ENCODE measurements at regions not wholly inside any gene's neighbourhood (a gene's known extent, or its start where the extent isn't known, plus 50 kb on each side); places are given as distances from the start of the nearest gene placed in this dataset.

GRCh38 chr14:65802196-65802595 lies 389.7 kb downstream of the FUT8 start:
- TF ChIP-seq CTCF (IDR thresholded peaks at IDR 0.05) (no peak), POLR2A (IDR thresholded peaks at IDR 0.05) (no peak)

Data from uterus (tissue), 2 donors.